ENCODE measurements at regions not wholly inside any gene's neighbourhood (a gene's known extent, or its start where the extent isn't known, plus 50 kb on each side); places are given as distances from the start of the nearest gene placed in this dataset.

GRCh38 chr2:117064021-117064420 is 750.5 kb upstream of the DDX18 start:
- Histone ChIP-seq H3K9me3 (no peaks in the 10 kb centered on the region), H3K27ac (no peak overlapping the region), H3K4me1 (peaks cover 0 to 6% (median 2%) of the 10 kb centered on the region in 4 donors), H3K36me3 (no peaks in the 10 kb centered on the region), H3K4me3 (no peak overlapping the region), H3K27me3 (no peaks in the 10 kb centered on the region)
- DNase-seq, result no peak
- TF ChIP-seq POLR2A (IDR thresholded peaks at IDR 0.05), result no peak
- no peak for TF ChIP-seq CTCF (IDR thresholded peaks at IDR 0.05)

GRCh38 chr2:117065912-117066311 is 748.6 kb upstream of the DDX18 start:
- no peak for DNase-seq
- no peak overlapping the region for H3K4me3 ChIP-seq
- H3K9me3 ChIP-seq, result no peaks in the 10 kb centered on the region
- no peaks in the 10 kb centered on the region for H3K36me3 ChIP-seq
- no peak overlapping the region for H3K27ac ChIP-seq
- H3K27me3 ChIP-seq, result no peaks in the 10 kb centered on the region
- peaks cover 0 to 7% (median 2%) of the 10 kb centered on the region in 4 donors for H3K4me1 ChIP-seq
- TF ChIP-seq CTCF (IDR thresholded peaks at IDR 0.05) (no peak), POLR2A (IDR thresholded peaks at IDR 0.05) (no peak)

GRCh38 chr2:117067900-117068299 is 746.6 kb upstream of the DDX18 start:
- no peak overlapping the region for H3K4me3 ChIP-seq
- DNase-seq, result no peak
- H3K27ac ChIP-seq, result peak overlapping the region in 2 of 4 donors; percentile 71
- no peaks in the 10 kb centered on the region for H3K36me3 ChIP-seq
- TF ChIP-seq CTCF (IDR thresholded peaks at IDR 0.05) (no peak), POLR2A (IDR thresholded peaks at IDR 0.05) (no peak)
- peaks cover 0 to 7% (median 2%) of the 10 kb centered on the region in 4 donors for H3K4me1 ChIP-seq
- peaks cover 0 to 6% (median 0%) of the 10 kb centered on the region in 4 donors for H3K9me3 ChIP-seq
- no peaks in the 10 kb centered on the region for H3K27me3 ChIP-seq

GRCh38 chr2:117068371-117068770 is 746.1 kb upstream of the DDX18 start:
- peak in 1 of 3 donors; percentile 60 for DNase-seq
- Histone ChIP-seq H3K36me3 (no peaks in the 10 kb centered on the region), H3K4me1 (peaks cover 0 to 7% (median 2%) of the 10 kb centered on the region in 4 donors), H3K27me3 (no peaks in the 10 kb centered on the region), H3K9me3 (peaks cover 0 to 6% (median 0%) of the 10 kb centered on the region in 4 donors), H3K4me3 (no peak overlapping the region), H3K27ac (peak overlapping the region in 2 of 4 donors; percentile 71 to 77)
- TF ChIP-seq POLR2A (IDR thresholded peaks at IDR 0.05) (no peak), CTCF (IDR thresholded peaks at IDR 0.05) (no peak)

- H3K4me1 ChIP-seq, result peaks cover 0 to 7% (median 2%) of the 10 kb centered on the region in 4 donors
- no peak for DNase-seq
- H3K27me3 ChIP-seq, result no peaks in the 10 kb centered on the region
- no peaks in the 10 kb centered on the region for H3K36me3 ChIP-seq
- H3K4me3 ChIP-seq, result no peak overlapping the region
- TF ChIP-seq POLR2A (IDR thresholded peaks at IDR 0.05), result no peak
- no peak for TF ChIP-seq CTCF (IDR thresholded peaks at IDR 0.05)
- peaks cover 0 to 6% (median 0%) of the 10 kb centered on the region in 4 donors for H3K9me3 ChIP-seq
- H3K27ac ChIP-seq, result no peak overlapping the region
Measured at GRCh38 chr2:117071556-117072102, 742.9 kb upstream of the DDX18 start.

Data from Peyer's patch (tissue), 4 donors.